NCI-H1092 treated with DMSO at 0.1 percent for 48 hours (cell line): ENCODE measurements at regions not wholly inside any gene's neighbourhood (a gene's known extent, or its start where the extent isn't known, plus 50 kb on each side); places are given as distances from the start of the nearest gene placed in this dataset.

Source experiments
- DNase-seq: peaks from one replicate; lab custom pipeline; 2025; lab: John Stamatoyannopoulos, UW

- no peak for DNase-seq
Measured at GRCh38 chrX:147832707-147833348, 78.9 kb upstream of the FMR1 start.

GRCh38 chrX:147838465-147839131 is 73.1 kb upstream of the FMR1 start:
- peak; percentile 31 for DNase-seq

- no peak for DNase-seq
Measured at GRCh38 chrX:147846676-147847075, 65.0 kb upstream of the FMR1 start.

- no peak for DNase-seq
Measured at GRCh38 chrX:147847999-147848398, 63.7 kb upstream of the FMR1 start.

- no peak for DNase-seq
Measured at GRCh38 chrX:147848543-147849443, 62.9 kb upstream of the FMR1 start.

GRCh38 chrX:147850875-147851274 is 60.8 kb upstream of the FMR1 start:
- DNase-seq, result no peak

GRCh38 chrX:147853701-147854100 is 58.0 kb upstream of the FMR1 start:
- no peak for DNase-seq

GRCh38 chrX:147859666-147860065 is 52.1 kb upstream of the FMR1 start:
- DNase-seq, result no peak
